WTC11 (cell line): ENCODE measurements at regions not wholly inside any gene's neighbourhood (a gene's known extent, or its start where the extent isn't known, plus 50 kb on each side); places are given as distances from the start of the nearest gene placed in this dataset.

Experiments used
- ATAC-seq: fragments of 200-7000 bp; cut with Tn5 transposase; 2 replicates; pipeline ENCODE4 v1.10.0; 2021; ENCODE audit warnings: mild to moderate bottlenecking, moderate library complexity
- CTCF ChIA-PET: fragments of 300-600 bp; sonication (Branson Sonifier 250); formaldehyde crosslinking; loops from one replicate; lab custom pipeline; 2021; ENCODE audit warnings: antibody characterized with exemption; lab: Charles Lee
- POLR2A ChIA-PET: fragments of 350-600 bp; sonication (Branson Sonifier 250); formaldehyde crosslinking; loops from one replicate; lab custom pipeline; 2021; ENCODE audit warnings: antibody characterized with exemption; lab: Charles Lee
- DNase-seq: peaks from one replicate; pipeline ENCODE4 v3.0.0; 2021; ENCODE audit warnings: low spot score
- H3K27ac Mint-ChIP-seq: 2 replicates; pipeline ENCODE4 v1.8.0; 2021; ENCODE audit warnings: mixed read lengths
- H3K27me3 Mint-ChIP-seq: 2 replicates; pipeline ENCODE4 v1.8.0; 2021; ENCODE audit warnings: low read depth, mild to moderate bottlenecking, moderate library complexity, mixed read lengths
- H3K36me3 Mint-ChIP-seq: 2 replicates; pipeline ENCODE4 v1.8.0; 2021; ENCODE audit warnings: mixed read lengths
- H3K4me1 Mint-ChIP-seq: 2 replicates; pipeline ENCODE4 v1.8.0; 2022; ENCODE audit warnings: mixed read lengths
- H3K4me3 Mint-ChIP-seq: 2 replicates; pipeline ENCODE4 v1.8.0; 2021; ENCODE audit warnings: mild to moderate bottlenecking, moderate library complexity, mixed read lengths
- H3K9me3 Mint-ChIP-seq: 2 replicates; pipeline ENCODE4 v1.8.0; 2021; ENCODE audit warnings: mixed read lengths
- AFF4 ChIP-seq: sonication (generic); formaldehyde crosslinking; IDR thresholded peaks from 2 replicates; pipeline ENCODE4 v1.8.1; 2023; ENCODE audit warnings: mild to moderate bottlenecking, missing genetic modification reagents, borderline replicate concordance
- CBFB ChIP-seq: sonication (generic); formaldehyde crosslinking; IDR thresholded peaks from 2 replicates; pipeline ENCODE4 v1.8.1; 2022; ENCODE audit warnings: mild to moderate bottlenecking, low read depth, missing genetic modification reagents
- CREM ChIP-seq: sonication (generic); formaldehyde crosslinking; IDR thresholded peaks from 2 replicates; pipeline ENCODE4 v1.8.1; 2022; ENCODE audit warnings: mild to moderate bottlenecking, missing genetic modification reagents, moderate library complexity
- EMX1 ChIP-seq: fragments of 250-450 bp; sonication (Bioruptor Pico); IDR thresholded peaks from 2 replicates; pipeline ENCODE4 v1.8.0; 2021; ENCODE audit warnings: mild to moderate bottlenecking
- FOXJ3 ChIP-seq: sonication (generic); formaldehyde crosslinking; IDR thresholded peaks from 2 replicates; pipeline ENCODE4 v1.9.0; 2021; ENCODE audit warnings: missing genetic modification reagents, mild to moderate bottlenecking, borderline replicate concordance
- GTF2I ChIP-seq: fragments of 250-450 bp; sonication (Bioruptor Pico); conservative IDR thresholded peaks from 2 replicates; pipeline ENCODE4 v1.4.0; 2021; ENCODE audit warnings: mild to moderate bottlenecking
- HMGA2 ChIP-seq: fragments of 250-450 bp; sonication (Bioruptor Pico); IDR thresholded peaks from 2 replicates; pipeline ENCODE4 v1.4.0; 2021; ENCODE audit warnings: mild to moderate bottlenecking, moderate library complexity
- MAX ChIP-seq: sonication (generic); formaldehyde crosslinking; IDR thresholded peaks from 2 replicates; pipeline ENCODE4 v1.8.0; 2022; ENCODE audit warnings: mild to moderate bottlenecking, missing genetic modification reagents
- MXD4 ChIP-seq: fragments of 250-450 bp; sonication (Bioruptor Pico); IDR thresholded peaks from 2 replicates; pipeline ENCODE4 v1.8.0; 2021; ENCODE audit warnings: mild to moderate bottlenecking, moderate library complexity, borderline replicate concordance
- NFYB ChIP-seq: sonication (generic); formaldehyde crosslinking; conservative IDR thresholded peaks from 2 replicates; pipeline ENCODE4 v1.8.0; 2022; ENCODE audit warnings: low read depth, missing genetic modification reagents
- SMAD4 ChIP-seq: sonication (generic); formaldehyde crosslinking; IDR thresholded peaks from 2 replicates; pipeline ENCODE4 v1.8.0; 2022; ENCODE audit warnings: mild to moderate bottlenecking, missing genetic modification reagents
- SOX15 ChIP-seq: fragments of 250-450 bp; sonication (Bioruptor Pico); IDR thresholded peaks from 2 replicates; pipeline ENCODE4 v1.9.0; 2021; ENCODE audit warnings: mild to moderate bottlenecking
- ZBTB21 ChIP-seq: sonication (generic); formaldehyde crosslinking; IDR thresholded peaks from 2 replicates; pipeline ENCODE4 v1.8.1; 2023; ENCODE audit warnings: mild to moderate bottlenecking, missing genetic modification reagents, borderline replicate concordance
- ZNF263 ChIP-seq: sonication (generic); formaldehyde crosslinking; IDR thresholded peaks from 2 replicates; pipeline ENCODE4 v1.8.1; 2022; ENCODE audit warnings: low read depth, mild to moderate bottlenecking, moderate library complexity, missing genetic modification reagents
- ZNF281 ChIP-seq: sonication (generic); formaldehyde crosslinking; IDR thresholded peaks from 2 replicates; pipeline ENCODE4 v1.8.0; 2023; ENCODE audit warnings: mild to moderate bottlenecking, missing genetic modification reagents
- TF ChIP-seq, protein P1 (sequence below): sonication (generic); formaldehyde crosslinking; IDR thresholded peaks from 2 replicates; pipeline ENCODE4 v1.8.0; 2022; ENCODE audit warnings: mild to moderate bottlenecking, missing genetic modification reagents
- TF ChIP-seq, protein P2 (sequence below): sonication (generic); formaldehyde crosslinking; IDR thresholded peaks from 2 replicates; pipeline ENCODE4 v1.8.1; 2023; ENCODE audit warnings: mild to moderate bottlenecking, missing genetic modification reagents, moderate library complexity
- TF ChIP-seq, protein P3 (sequence below): fragments of 250-450 bp; sonication (Bioruptor Pico); IDR thresholded peaks from 2 replicates; pipeline ENCODE4 v1.9.0; 2021; ENCODE audit warnings: mild to moderate bottlenecking, borderline replicate concordance

GRCh38 chr9:21570643-21571275 lies 88.6 kb upstream of the IFNE start:
- Mint-ChIP-seq H3K27ac (no peak overlapping the region), H3K4me1 (0 out of 2 replicates have a peak, but pooled peaks cover 2% of the 10 kb centered on the region), H3K27me3 (no peaks in the 10 kb centered on the region; the same call in 1 of the 2 replicates), H3K4me3 (no peak overlapping the region), H3K9me3 (no peaks in the 10 kb centered on the region), H3K36me3 (no peaks in the 10 kb centered on the region)
- ChIA-PET POLR2A (no interaction called here), CTCF (interaction anchor here (1.0 kb wide), 1 partner anchor 376 kb away, joined by 3 read pairs; no protein-coding TSS in a partner anchor)
- DNase-seq (no peak), ATAC-seq (no peak)
- no peak for TF ChIP-seq SOX15 (CRISPR knock-in tag)
- no peak for TF ChIP-seq GTF2I (CRISPR knock-in tag)
- TF ChIP-seq ZNF281 (CRISPR knock-in tag) = no peak
- no peak for TF ChIP-seq MAX
- no peak for TF ChIP-seq HMGA2
- TF ChIP-seq CBFB (CRISPR knock-in tag) = no peak
- no peak for TF ChIP-seq SMAD4 (CRISPR knock-in tag)
- TF ChIP-seq EMX1 = no peak
- TF ChIP-seq NFYB (CRISPR knock-in tag) = no peak
- TF ChIP-seq MXD4 = no peak

DNA sequence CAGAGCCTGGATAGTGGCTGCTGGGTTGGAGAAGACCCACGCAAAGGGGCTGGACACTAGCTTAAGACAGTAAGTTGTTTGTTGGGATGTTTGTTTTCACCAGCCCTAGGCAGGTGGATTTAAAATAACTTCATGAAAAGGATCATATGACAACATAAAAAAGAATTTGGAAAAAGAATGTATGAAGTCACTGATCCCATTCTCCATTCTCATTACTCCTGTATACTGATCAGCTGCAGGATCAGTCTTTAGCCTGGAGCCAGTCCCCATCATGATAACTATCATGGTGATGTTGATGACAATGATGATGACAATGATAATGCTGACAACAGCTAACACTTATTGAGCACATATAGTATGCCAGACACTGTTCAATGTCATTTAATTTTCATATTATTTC lies 92.1 kb upstream of the IFNE start:
- H3K9me3 Mint-ChIP-seq = no peaks in the 10 kb centered on the region
- ChIA-PET CTCF (no interaction called here), POLR2A (no interaction called here)
- H3K4me3 Mint-ChIP-seq = no peak overlapping the region
- no peaks in the 10 kb centered on the region for H3K36me3 Mint-ChIP-seq
- no peak overlapping the region for H3K27ac Mint-ChIP-seq
- ATAC-seq = no peak
- H3K4me1 Mint-ChIP-seq = peaks cover 8% of the 10 kb centered on the region
- H3K27me3 Mint-ChIP-seq = no peaks in the 10 kb centered on the region
- no peak for DNase-seq
- no peak for TF ChIP-seq FOXJ3 (CRISPR knock-in tag)
- TF ChIP-seq, protein P1, sequence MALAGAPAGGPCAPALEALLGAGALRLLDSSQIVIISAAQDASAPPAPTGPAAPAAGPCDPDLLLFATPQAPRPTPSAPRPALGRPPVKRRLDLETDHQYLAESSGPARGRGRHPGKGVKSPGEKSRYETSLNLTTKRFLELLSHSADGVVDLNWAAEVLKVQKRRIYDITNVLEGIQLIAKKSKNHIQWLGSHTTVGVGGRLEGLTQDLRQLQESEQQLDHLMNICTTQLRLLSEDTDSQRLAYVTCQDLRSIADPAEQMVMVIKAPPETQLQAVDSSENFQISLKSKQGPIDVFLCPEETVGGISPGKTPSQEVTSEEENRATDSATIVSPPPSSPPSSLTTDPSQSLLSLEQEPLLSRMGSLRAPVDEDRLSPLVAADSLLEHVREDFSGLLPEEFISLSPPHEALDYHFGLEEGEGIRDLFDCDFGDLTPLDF (CRISPR knock-in tag) = no peak
- no peak for TF ChIP-seq ZNF263 (CRISPR knock-in tag)
- TF ChIP-seq, protein P2, sequence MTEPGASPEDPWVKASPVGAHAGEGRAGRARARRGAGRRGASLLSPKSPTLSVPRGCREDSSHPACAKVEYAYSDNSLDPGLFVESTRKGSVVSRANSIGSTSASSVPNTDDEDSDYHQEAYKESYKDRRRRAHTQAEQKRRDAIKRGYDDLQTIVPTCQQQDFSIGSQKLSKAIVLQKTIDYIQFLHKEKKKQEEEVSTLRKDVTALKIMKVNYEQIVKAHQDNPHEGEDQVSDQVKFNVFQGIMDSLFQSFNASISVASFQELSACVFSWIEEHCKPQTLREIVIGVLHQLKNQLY (CRISPR knock-in tag) = no peak
- TF ChIP-seq AFF4 = no peak
- TF ChIP-seq, protein P3, sequence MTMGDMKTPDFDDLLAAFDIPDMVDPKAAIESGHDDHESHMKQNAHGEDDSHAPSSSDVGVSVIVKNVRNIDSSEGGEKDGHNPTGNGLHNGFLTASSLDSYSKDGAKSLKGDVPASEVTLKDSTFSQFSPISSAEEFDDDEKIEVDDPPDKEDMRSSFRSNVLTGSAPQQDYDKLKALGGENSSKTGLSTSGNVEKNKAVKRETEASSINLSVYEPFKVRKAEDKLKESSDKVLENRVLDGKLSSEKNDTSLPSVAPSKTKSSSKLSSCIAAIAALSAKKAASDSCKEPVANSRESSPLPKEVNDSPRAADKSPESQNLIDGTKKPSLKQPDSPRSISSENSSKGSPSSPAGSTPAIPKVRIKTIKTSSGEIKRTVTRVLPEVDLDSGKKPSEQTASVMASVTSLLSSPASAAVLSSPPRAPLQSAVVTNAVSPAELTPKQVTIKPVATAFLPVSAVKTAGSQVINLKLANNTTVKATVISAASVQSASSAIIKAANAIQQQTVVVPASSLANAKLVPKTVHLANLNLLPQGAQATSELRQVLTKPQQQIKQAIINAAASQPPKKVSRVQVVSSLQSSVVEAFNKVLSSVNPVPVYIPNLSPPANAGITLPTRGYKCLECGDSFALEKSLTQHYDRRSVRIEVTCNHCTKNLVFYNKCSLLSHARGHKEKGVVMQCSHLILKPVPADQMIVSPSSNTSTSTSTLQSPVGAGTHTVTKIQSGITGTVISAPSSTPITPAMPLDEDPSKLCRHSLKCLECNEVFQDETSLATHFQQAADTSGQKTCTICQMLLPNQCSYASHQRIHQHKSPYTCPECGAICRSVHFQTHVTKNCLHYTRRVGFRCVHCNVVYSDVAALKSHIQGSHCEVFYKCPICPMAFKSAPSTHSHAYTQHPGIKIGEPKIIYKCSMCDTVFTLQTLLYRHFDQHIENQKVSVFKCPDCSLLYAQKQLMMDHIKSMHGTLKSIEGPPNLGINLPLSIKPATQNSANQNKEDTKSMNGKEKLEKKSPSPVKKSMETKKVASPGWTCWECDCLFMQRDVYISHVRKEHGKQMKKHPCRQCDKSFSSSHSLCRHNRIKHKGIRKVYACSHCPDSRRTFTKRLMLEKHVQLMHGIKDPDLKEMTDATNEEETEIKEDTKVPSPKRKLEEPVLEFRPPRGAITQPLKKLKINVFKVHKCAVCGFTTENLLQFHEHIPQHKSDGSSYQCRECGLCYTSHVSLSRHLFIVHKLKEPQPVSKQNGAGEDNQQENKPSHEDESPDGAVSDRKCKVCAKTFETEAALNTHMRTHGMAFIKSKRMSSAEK (CRISPR knock-in tag) = no peak
- no peak for TF ChIP-seq ZNF281 (CRISPR knock-in tag)
- TF ChIP-seq CREM (CRISPR knock-in tag) = no peak
- no peak for TF ChIP-seq ZBTB21 (CRISPR knock-in tag)
- no peak for TF ChIP-seq MAX
